ENCODE measurements at regions not wholly inside any gene's neighbourhood (a gene's known extent, or its start where the extent isn't known, plus 50 kb on each side); places are given as distances from the start of the nearest gene placed in this dataset.

DNA sequence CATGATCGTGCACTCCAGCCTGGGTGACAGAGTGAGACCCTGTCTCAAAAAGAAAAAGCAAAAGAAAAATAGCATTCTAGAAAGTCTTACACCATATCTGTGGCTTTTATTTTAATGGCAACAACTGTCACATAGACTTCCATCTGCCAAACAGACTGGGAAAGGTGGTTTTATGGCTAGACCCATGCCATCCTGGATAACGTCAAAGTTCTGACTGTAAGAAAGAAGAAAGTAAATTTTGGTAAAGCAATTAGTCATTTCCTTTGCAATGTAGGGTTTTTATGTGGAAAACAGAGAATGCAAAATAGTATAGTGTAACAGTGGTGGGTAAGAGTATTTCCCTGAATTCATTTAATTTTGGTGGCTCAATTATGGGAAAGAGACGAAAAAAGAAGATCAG lies 75.5 kb upstream of the BARX2 start:
- Histone ChIP-seq H4K5ac (ENCODE audit: insufficient read length, low read depth, low read length) (no peak overlapping the region), H3K79me2 (ENCODE audit: insufficient read depth, low read length) (no peaks in the 10 kb centered on the region), H3K27me3 (ENCODE audit: insufficient read depth, low read length) (no peaks in the 10 kb centered on the region), H3K9ac (ENCODE audit: extremely low read depth, insufficient read length, low read length) (no peak overlapping the region), H3K4ac (ENCODE audit: low read depth, low read length) (no peak overlapping the region), H3K9me3 (ENCODE audit: control insufficient read depth, low read depth, low read length) (no peaks in the 10 kb centered on the region), H3K4me2 (ENCODE audit: insufficient read depth, insufficient read length, low read length) (no peak overlapping the region), H4K91ac (ENCODE audit: insufficient read length, low read depth, low read length) (no peak overlapping the region), H4K8ac (replicated peaks; ENCODE audit: insufficient read length, low read depth, low read length) (no peak overlapping the region), H3T11ph (ENCODE audit: low read length) (no peak overlapping the region), H3K56ac (ENCODE audit: insufficient read length, low read depth, low read length) (no peak overlapping the region), H3K14ac (ENCODE audit: insufficient read depth, low read length) (no peak overlapping the region), H2BK12ac (ENCODE audit: insufficient read length, low read depth, low read length) (no peak overlapping the region), H3K23ac (ENCODE audit: insufficient read length, low read depth, low read length) (no peak overlapping the region), H4K20me1 (ENCODE audit: control insufficient read depth, insufficient read depth, insufficient read length) (no peaks in the 10 kb centered on the region), H2BK20ac (ENCODE audit: low read depth, low read length, poor library complexity, severe bottlenecking) (no peak overlapping the region), H2BK15ac (ENCODE audit: low read depth, low read length) (no peak overlapping the region), H3K23me2 (ENCODE audit: insufficient read length, low read depth, low read length, poor library complexity, severe bottlenecking) (no peaks in the 10 kb centered on the region), H3K18ac (ENCODE audit: insufficient read length, low read depth, low read length) (no peak overlapping the region), H3K79me1 (ENCODE audit: insufficient read depth, low read depth, low read length, poor library complexity, severe bottlenecking) (no peaks in the 10 kb centered on the region), H2BK120ac (ENCODE audit: low read depth, low read length, poor library complexity, severe bottlenecking) (no peak overlapping the region), H2AFZ (ENCODE audit: low read length) (no peak overlapping the region), H3K27ac (ENCODE audit: insufficient read length, low read depth, low read length) (no peak overlapping the region), H2BK5ac (ENCODE audit: insufficient read length, low read length) (no peak overlapping the region), H2AK5ac (ENCODE audit: insufficient read length, low read length) (no peak overlapping the region), H3K4me1 (ENCODE audit: insufficient read depth, low read length) (no peaks in the 10 kb centered on the region)
- no CpG with 5 or more reads among the region's 3 CpGs for WGBS (ENCODE audit: extremely low coverage, insufficient read length, low lambda C conversion rate)
- Mint-ChIP-seq H3K36me3 (ENCODE audit: insufficient read depth in 1 of 3, low read depth in 3 of 3) (no peaks in the 10 kb centered on the region), H3K27ac (no peak overlapping the region), H3K27me3 (ENCODE audit: low read depth) (peaks cover 7% of the 10 kb centered on the region), H3K4me1 (peaks cover 9 to 13% of the 10 kb centered on the region in 2 experiments), H3K9me3 (no peaks in the 10 kb centered on the region), H3K4me3 (no peak overlapping the region)
- TF ChIP-seq, protein P1, sequence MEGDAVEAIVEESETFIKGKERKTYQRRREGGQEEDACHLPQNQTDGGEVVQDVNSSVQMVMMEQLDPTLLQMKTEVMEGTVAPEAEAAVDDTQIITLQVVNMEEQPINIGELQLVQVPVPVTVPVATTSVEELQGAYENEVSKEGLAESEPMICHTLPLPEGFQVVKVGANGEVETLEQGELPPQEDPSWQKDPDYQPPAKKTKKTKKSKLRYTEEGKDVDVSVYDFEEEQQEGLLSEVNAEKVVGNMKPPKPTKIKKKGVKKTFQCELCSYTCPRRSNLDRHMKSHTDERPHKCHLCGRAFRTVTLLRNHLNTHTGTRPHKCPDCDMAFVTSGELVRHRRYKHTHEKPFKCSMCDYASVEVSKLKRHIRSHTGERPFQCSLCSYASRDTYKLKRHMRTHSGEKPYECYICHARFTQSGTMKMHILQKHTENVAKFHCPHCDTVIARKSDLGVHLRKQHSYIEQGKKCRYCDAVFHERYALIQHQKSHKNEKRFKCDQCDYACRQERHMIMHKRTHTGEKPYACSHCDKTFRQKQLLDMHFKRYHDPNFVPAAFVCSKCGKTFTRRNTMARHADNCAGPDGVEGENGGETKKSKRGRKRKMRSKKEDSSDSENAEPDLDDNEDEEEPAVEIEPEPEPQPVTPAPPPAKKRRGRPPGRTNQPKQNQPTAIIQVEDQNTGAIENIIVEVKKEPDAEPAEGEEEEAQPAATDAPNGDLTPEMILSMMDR (conservative IDR thresholded peaks at IDR 0.05): no peak
- DNase-seq: no peak

Data from H9 (cell line).